Activated T-helper 2 cell treated with anti-CD3 and anti-CD28 coated beads, Interferon-gamma antibody, Interleukin-2, Interleukin-4, amounts not matched to agents 10 μg/mL and 5 μg/mL and 100 μg/mL, durations not matched to agents 14 hours and 24 hours and 36 hours (primary cell): ENCODE measurements at regions not wholly inside any gene's neighbourhood (a gene's known extent, or its start where the extent isn't known, plus 50 kb on each side); places are given as distances from the start of the nearest gene placed in this dataset.
"Not testable (repeated sequence)": the region's sequence is repeated elsewhere in the genome, so short reads cannot be mapped to it uniquely, and the experiment has no call there.

Experiments
- DNase-seq: peaks from one replicate; pipeline ENCODE4 v3.0.0; 2021; ENCODE audit warnings: low spot score
- H3K27ac Mint-ChIP-seq: one replicate; pipeline ENCODE4 v1.8.0; 2021; ENCODE audit warnings: mixed read lengths
- H3K27me3 Mint-ChIP-seq: one replicate; pipeline ENCODE4 v1.8.0; 2021; ENCODE audit warnings: low read depth, mixed read lengths
- H3K36me3 Mint-ChIP-seq: one replicate; pipeline ENCODE4 v1.8.0; 2021; ENCODE audit warnings: low read depth, mixed read lengths
- H3K4me1 Mint-ChIP-seq: one replicate; pipeline ENCODE4 v1.8.0; 2021; ENCODE audit warnings: low read depth, mixed read lengths
- H3K4me3 Mint-ChIP-seq: one replicate; pipeline ENCODE4 v1.8.0; 2021; ENCODE audit warnings: low read depth, mild to moderate bottlenecking, moderate library complexity, mixed read lengths
- H3K9me3 Mint-ChIP-seq: one replicate; pipeline ENCODE4 v1.8.0; 2021; ENCODE audit warnings: mixed read lengths
- intact Hi-C: fragments of 100-400 bp; cut with micrococcal nuclease; formaldehyde crosslinking; loops from one replicate; pipeline ENCODE4 v1.15.1; 2023

DNA sequence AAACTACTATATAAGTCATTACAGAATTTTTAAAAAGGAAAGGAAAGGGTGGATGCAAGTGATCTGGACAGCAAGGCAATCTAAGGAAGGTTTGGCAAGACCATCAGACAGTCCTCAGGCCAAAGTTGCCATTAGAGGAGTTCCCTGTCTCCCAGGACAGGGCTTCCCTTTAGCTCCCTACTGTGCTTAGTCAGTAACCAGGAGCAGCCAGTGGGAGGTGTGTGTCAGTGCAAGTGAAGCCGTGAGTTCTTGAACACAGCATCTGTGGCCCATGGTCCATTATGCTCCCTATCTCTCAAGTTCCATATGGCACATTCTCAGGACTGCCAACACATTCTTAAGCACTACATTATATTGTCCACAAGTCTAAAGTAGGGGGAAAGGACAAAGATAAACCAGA, 175.2 kb upstream of the FAM174A start:
- H3K36me3 Mint-ChIP-seq, H3K27ac Mint-ChIP-seq, H3K27me3 Mint-ChIP-seq, H3K9me3 Mint-ChIP-seq, intact Hi-C loops, H3K4me1 Mint-ChIP-seq, H3K4me3 Mint-ChIP-seq, DNase-seq: not testable (repeated sequence)

DNA sequence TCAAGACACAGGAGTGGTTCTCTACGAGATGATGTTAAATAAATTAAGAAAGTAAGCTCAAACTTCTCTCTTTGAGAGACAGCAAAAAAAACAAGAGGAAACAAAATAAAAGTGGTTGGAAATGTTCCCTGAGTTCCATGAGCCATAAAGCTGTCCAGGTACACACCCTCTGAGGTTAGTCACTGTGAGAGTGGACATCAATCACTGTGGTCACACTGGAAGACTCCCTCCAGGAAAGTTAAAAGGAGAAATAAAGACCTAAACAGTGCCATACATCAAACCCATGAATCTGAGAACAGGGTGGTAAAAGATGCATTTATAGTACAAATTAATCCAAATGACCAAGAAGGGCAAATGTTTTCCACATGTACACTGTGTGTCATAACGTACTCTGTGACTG, 188.9 kb upstream of the FAM174A start:
- H3K9me3 Mint-ChIP-seq, intact Hi-C loops, H3K27me3 Mint-ChIP-seq, DNase-seq, H3K27ac Mint-ChIP-seq, H3K4me1 Mint-ChIP-seq, H3K36me3 Mint-ChIP-seq, H3K4me3 Mint-ChIP-seq: not testable (repeated sequence)

DNA sequence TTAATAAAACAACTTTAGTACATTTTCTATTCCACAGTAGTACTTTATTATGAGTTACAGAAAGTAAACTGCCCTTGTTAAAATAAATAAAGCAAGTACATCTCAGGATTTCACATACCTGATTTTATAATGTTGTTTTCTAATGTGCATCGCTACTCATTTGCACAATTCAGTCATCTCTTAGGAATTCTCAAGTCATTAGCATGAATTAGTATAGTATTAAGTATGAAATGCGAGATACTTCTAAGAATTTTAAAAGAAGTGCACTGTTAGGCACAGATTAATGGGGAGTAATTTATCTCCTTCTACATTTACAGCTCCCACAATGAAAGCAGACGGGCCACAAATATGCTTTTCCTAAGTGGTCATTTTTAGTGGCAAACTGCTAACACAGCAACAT, 193.7 kb upstream of the FAM174A start:
- H3K27ac Mint-ChIP-seq, H3K4me1 Mint-ChIP-seq, DNase-seq, H3K9me3 Mint-ChIP-seq, H3K4me3 Mint-ChIP-seq, H3K36me3 Mint-ChIP-seq, H3K27me3 Mint-ChIP-seq, intact Hi-C loops: not testable (repeated sequence)

DNA sequence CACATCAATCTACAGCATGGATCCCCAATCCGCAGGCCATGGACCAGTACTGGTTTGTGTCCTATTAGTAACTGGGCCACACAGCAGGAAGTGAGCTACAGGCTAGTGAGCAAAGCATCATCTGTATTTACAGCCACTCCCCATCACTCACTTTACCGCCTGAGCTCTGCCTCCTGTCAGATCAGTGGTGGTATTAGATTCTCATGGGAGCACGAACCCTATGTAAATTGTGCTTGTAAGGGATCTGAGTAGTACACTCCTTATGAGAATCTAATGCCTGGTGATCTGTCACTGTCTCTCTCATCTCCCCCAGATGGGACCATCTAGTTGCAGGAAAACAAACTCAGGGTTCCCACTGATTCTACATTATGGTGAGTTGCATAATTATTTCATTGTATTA, 212.7 kb upstream of the FAM174A start:
- H3K36me3 Mint-ChIP-seq: no peaks in the 10 kb centered on the region
- H3K27me3 Mint-ChIP-seq: no peaks in the 10 kb centered on the region
- intact Hi-C loops: no loop called here

DNA sequence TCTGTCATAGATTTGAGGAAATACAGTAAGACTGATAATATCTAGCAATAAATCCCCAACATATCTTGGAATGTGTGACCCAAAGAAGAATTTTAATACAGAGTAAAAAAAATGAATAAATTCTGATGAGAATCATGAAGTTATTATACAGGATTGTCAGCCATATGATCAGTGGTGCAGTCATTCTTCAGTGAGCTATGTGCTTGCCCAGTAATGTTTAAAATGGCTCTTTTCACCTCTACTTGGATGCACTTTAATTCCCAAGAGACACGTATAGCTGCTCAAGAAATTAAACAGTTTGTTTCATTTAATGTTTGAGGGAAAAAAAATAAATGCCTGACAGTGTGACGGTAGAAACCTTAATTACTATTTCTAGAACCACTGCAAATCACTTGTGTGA, 215.3 kb upstream of the FAM174A start:
- no peak for DNase-seq
- Mint-ChIP-seq H3K9me3 (no peaks in the 10 kb centered on the region), H3K36me3 (no peaks in the 10 kb centered on the region), H3K4me3 (no peak overlapping the region), H3K4me1 (no peaks in the 10 kb centered on the region), H3K27me3 (no peaks in the 10 kb centered on the region), H3K27ac (no peak overlapping the region)
- intact Hi-C loops: no loop called here

More for the DNA sequence above, 212.7 kb upstream of the FAM174A start:
- H3K4me1 Mint-ChIP-seq: no peaks in the 10 kb centered on the region
- no peaks in the 10 kb centered on the region for H3K9me3 Mint-ChIP-seq
- H3K27ac Mint-ChIP-seq: no peak overlapping the region
- DNase-seq: no peak
- no peak overlapping the region for H3K4me3 Mint-ChIP-seq

DNA sequence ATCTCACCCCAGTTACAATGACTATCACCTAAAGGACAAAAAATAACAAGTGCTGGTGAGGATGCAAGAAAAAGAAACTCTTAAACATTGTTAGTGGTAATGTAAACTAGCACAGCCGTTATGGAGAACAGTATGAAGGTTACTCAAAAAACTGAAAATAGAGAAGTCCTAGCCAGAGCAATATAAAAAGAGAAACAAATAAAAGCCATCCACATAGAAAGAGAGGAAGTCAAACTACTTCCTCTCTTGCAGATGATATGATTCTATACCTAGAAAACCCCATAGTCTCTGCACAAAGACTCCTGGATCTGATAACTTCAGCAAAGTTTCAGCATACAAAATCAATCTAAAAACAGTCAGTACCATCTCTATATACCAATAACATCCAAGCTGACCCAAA, 221.5 kb upstream of the FAM174A start:
- Mint-ChIP-seq H3K9me3 (peaks cover 4% of the 10 kb centered on the region), H3K4me3 (no peak overlapping the region), H3K4me1 (no peaks in the 10 kb centered on the region), H3K27ac (no peak overlapping the region), H3K36me3 (no peaks in the 10 kb centered on the region), H3K27me3 (no peaks in the 10 kb centered on the region)
- DNase-seq: no peak
- intact Hi-C loops: no loop called here

DNA sequence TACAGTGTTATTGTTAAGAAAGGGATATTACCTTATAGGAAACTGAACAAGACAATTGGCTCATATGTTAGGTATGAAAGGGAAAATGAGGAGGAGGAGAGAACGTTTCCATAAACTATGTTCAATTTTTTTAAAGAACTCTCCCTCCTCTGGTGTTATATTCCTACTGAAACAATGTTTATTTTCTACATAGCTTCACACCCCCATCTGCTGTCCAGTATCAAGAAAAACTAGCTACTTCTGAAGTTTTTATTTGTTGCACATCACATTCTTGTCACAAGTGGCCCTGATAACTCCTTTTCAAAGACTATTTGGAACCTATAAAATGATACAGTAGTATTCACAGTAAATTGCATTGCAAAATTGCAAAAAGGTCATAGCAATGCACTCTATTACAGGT, 223.4 kb upstream of the FAM174A start:
- Mint-ChIP-seq H3K9me3 (peaks cover 4% of the 10 kb centered on the region), H3K36me3 (no peaks in the 10 kb centered on the region), H3K27me3 (no peaks in the 10 kb centered on the region), H3K4me1 (no peaks in the 10 kb centered on the region), H3K4me3 (no peak overlapping the region), H3K27ac (no peak overlapping the region)
- DNase-seq: no peak
- intact Hi-C loops: no loop called here

DNA sequence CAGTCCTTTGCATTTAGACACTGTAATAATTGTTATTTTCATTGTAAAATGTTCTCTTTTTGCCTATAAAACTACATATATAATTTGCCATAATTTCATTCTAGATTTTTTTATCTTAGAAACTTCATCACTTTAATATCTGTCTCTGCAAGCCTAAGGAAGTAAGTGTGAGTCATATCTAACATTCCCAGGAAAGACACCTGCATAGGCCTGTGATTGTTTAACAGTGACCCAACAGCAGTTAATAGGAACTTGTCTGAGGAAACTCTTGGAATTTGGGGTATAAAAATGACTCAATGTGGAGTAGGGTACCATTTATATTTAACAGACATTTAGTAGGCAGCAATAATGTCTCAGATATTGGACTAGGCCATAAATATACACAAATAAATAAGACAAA, 229.2 kb upstream of the FAM174A start:
- Mint-ChIP-seq H3K4me1 (no peaks in the 10 kb centered on the region), H3K4me3 (no peak overlapping the region), H3K27ac (no peak overlapping the region), H3K36me3 (no peaks in the 10 kb centered on the region), H3K27me3 (no peaks in the 10 kb centered on the region), H3K9me3 (no peaks in the 10 kb centered on the region)
- no peak for DNase-seq
- intact Hi-C loops: no loop called here

DNA sequence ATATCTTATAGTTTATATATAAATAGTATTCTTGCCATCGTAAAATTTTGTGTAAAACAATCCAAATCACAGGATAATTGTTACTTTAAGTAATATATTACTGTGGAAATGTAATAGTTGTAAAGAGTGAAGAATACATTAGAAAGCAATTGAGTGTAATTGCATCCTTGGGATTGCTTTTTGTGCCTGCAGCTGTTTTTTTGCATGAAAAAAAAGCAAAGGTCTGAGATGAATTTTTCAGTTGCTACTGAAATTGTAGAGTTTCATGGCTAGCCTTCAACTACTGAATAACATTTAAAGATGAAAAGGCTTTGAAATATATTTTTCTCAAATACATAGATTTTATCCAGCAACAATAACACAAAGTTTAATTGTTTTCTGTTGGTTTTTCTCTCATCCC, 232.0 kb upstream of the FAM174A start:
- Mint-ChIP-seq H3K27me3 (no peaks in the 10 kb centered on the region), H3K27ac (no peak overlapping the region), H3K9me3 (no peaks in the 10 kb centered on the region), H3K36me3 (no peaks in the 10 kb centered on the region), H3K4me3 (no peak overlapping the region), H3K4me1 (no peaks in the 10 kb centered on the region)
- DNase-seq: no peak
- intact Hi-C loops: no loop called here

DNA sequence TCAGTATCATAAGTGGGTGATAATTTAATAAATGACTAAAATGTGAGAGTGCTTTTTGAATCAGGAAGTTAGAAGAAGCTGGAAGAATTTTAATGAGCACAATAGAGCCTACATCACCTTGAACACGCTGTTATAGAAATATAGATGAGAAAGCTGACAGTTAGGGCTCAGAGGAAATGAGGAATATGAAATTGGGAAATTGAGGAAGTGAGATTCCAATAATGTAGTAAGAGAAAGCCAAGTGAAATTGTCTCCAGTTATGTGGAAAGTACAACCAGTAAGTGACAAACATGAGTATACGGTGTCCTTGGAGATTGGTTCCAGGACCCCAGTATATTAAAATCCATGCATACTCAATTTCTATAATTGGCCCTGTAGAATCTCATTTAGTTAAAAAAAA, 235.9 kb upstream of the FAM174A start:
- DNase-seq: no peak
- Mint-ChIP-seq H3K4me3 (no peak overlapping the region), H3K27ac (no peak overlapping the region), H3K27me3 (no peaks in the 10 kb centered on the region), H3K9me3 (no peaks in the 10 kb centered on the region), H3K4me1 (no peaks in the 10 kb centered on the region), H3K36me3 (no peaks in the 10 kb centered on the region)
- intact Hi-C loops: no loop called here

DNA sequence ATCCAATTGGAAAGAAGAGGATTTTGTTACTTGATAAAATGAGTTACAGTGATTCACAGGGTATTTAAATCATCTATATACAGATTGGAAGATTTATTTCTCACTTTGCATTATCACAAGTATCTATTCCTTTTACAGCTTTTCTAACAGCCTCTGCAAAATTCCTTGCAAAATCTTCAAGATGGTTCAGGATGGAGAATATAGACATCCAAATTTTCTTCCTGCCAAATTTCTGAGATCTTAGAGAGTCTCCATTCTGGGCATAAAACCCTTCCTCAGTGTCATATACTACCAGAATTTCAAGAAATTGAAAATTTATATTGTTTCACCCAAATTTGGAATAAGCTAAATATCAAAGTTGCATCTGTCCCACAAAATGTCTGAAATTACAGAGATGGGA, 259.1 kb upstream of the FAM174A start:
- no peak overlapping the region for H3K27ac Mint-ChIP-seq
- H3K36me3 Mint-ChIP-seq: no peaks in the 10 kb centered on the region
- H3K4me3 Mint-ChIP-seq: no peak overlapping the region
- intact Hi-C loops: no loop called here
- no peak for DNase-seq
- H3K9me3 Mint-ChIP-seq: no peaks in the 10 kb centered on the region
- H3K4me1 Mint-ChIP-seq: no peaks in the 10 kb centered on the region
- no peaks in the 10 kb centered on the region for H3K27me3 Mint-ChIP-seq

DNA sequence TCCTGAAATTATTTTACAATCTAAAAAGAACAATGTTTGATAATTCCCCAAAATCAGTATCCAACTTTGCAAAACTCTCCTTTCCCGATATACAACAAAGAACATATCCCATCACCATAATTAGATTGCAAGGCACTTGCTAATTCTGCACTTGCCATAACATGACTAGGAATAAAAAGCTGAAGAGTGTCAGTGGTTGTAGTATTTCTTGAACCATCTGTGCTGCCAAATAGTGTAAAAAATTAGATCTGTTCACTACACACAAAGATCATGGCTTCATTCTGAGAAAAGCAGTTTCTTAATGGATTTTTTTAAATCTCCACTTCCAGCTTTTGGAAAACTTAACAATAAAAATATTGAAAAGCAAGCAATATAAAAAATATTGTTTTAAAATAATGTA, 259.5 kb upstream of the FAM174A start:
- DNase-seq: no peak
- intact Hi-C loops: no loop called here
- Mint-ChIP-seq H3K4me3 (no peak overlapping the region), H3K27ac (no peak overlapping the region), H3K27me3 (no peaks in the 10 kb centered on the region), H3K36me3 (no peaks in the 10 kb centered on the region), H3K9me3 (no peaks in the 10 kb centered on the region), H3K4me1 (no peaks in the 10 kb centered on the region)

DNA sequence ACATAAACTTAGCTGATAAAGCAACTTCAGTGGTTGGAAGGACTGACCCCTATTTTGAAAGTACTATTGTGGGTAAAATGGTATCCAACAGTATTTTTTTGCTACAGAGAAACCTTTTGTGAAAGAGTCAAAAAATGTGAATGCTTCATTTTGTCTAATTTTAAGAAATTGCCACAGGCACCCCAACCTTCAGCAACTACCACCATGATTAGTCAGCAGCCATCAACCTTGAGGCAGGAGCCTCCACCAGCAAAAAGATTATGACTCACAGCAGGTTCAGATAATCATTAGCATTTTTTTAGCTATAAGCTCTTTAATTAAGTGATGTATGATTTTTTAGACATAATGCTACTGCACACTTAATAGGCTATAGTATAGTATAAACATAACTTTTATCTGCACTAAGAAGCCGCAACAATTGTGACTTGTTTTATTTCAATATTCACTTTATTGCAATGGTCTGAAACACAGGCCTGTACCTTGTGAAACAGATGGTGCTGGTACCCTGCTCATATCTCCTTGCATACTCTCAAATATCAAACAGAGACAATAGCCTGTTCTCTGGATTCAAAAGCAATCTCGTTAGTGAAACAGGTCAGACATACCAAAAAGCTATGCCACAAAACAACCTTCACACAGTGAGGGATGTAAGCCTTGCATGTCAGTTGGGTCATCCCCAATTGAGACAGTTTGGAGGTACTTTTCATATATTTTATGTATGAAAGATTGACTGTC, 261.2 kb upstream of the FAM174A start:
- Mint-ChIP-seq H3K4me3 (no peak overlapping the region), H3K9me3 (no peaks in the 10 kb centered on the region), H3K27ac (no peak overlapping the region), H3K4me1 (no peaks in the 10 kb centered on the region), H3K27me3 (no peaks in the 10 kb centered on the region), H3K36me3 (no peaks in the 10 kb centered on the region)
- intact Hi-C loops: no loop called here
- no peak for DNase-seq
